H1 (cell line): ENCODE measurements at regions not wholly inside any gene's neighbourhood (a gene's known extent, or its start where the extent isn't known, plus 50 kb on each side); places are given as distances from the start of the nearest gene placed in this dataset.

ENCODE experiments used
- CTCF ChIA-PET: fragments of 300-600 bp; sonication (Branson Sonifier 250); formaldehyde crosslinking; loops from one replicate; lab custom pipeline; 2021; ENCODE audit not compliant: partially characterized antibody; lab: Charles Lee
- POLR2A ChIA-PET: fragments of 300-600 bp; sonication (Branson Sonifier 250); formaldehyde crosslinking; loops from one replicate; lab custom pipeline; 2021; ENCODE audit warnings: inconsistent platforms; ENCODE audit not compliant: partially characterized antibody; lab: Charles Lee
- DNase-seq, 2 experiments: peaks; one replicate each; pipeline versions ENCODE4 v3.0.0 to v3.0.0-alpha.2; 2010 to 2022; ENCODE audit warnings: low spot score in 2 of 2, low read depth in 1 of 2, mixed read lengths in 1 of 2
- FAIRE-seq: peaks from 2 replicates; lab custom pipeline; 2011; peaks lifted over from hg19 to GRCh38; lab: Jason Lieb, UNC
- H2AFZ ChIP-seq: 2 replicates; pipeline ENCODE4 v1.8.1; 2012; ENCODE audit warnings: low read length, inconsistent platforms
- H2AK5ac ChIP-seq: 2 replicates; pipeline ENCODE4 v1.6.1; 2013; ENCODE audit warnings: low read depth, low read length
- H2BK120ac ChIP-seq: replicated peaks from 2 replicates; pipeline ENCODE3; 2013; ENCODE audit warnings: low read depth, low read length, inconsistent platforms
- H2BK12ac ChIP-seq: 2 replicates; pipeline ENCODE4 v1.6.1; 2013; ENCODE audit warnings: low read depth, low read length
- H2BK15ac ChIP-seq: 2 replicates; pipeline ENCODE4 v1.6.1; 2013; ENCODE audit warnings: low read length
- H2BK20ac ChIP-seq: 2 replicates; pipeline ENCODE4 v1.6.1; 2013; ENCODE audit warnings: low read length
- H2BK5ac ChIP-seq: 2 replicates; pipeline ENCODE4 v1.6.1; 2013; ENCODE audit warnings: low read depth, low read length
- H3K14ac ChIP-seq: 2 replicates; pipeline ENCODE4 v1.6.1; 2013; ENCODE audit warnings: inconsistent platforms; ENCODE audit not compliant: insufficient read length
- H3K18ac ChIP-seq: 2 replicates; pipeline ENCODE4 v1.6.1; 2013; ENCODE audit warnings: low read length; ENCODE audit errors: extremely low read depth
- H3K23ac ChIP-seq: 2 replicates; pipeline ENCODE4 v1.6.1; 2013; ENCODE audit warnings: inconsistent platforms; ENCODE audit not compliant: insufficient read length
- H3K23me2 ChIP-seq: 2 replicates; pipeline ENCODE4 v1.6.1; 2013; ENCODE audit warnings: low read depth, low read length
- H3K27ac ChIP-seq: 2 replicates; pipeline ENCODE4 v1.6.1; 2011; ENCODE audit warnings: low read depth, low read length, inconsistent platforms
- H3K27me3 ChIP-seq, 4 experiments: replicated peaks in 1 of 4; 1 replicate in 1 of 4; 2 replicates in 3 of 4; pipeline versions ENCODE4 v1.6.1 to v1.8.1; 2011 to 2013; ENCODE audit warnings: low read length in 3 of 4, mild to moderate bottlenecking in 3 of 4, inconsistent platforms in 2 of 4, mixed read lengths in 2 of 4, moderate library complexity in 1 of 4; ENCODE audit not compliant: control insufficient read depth in 3 of 4, insufficient read depth in 3 of 4; ENCODE audit errors: extremely low read depth in 1 of 4
- H3K36me3 ChIP-seq, 4 experiments: 2 replicates each; pipeline versions ENCODE4 v1.6.1 to v1.8.1; 2011 to 2013; ENCODE audit warnings: mild to moderate bottlenecking in 4 of 4, low read length in 3 of 4, moderate library complexity in 2 of 4, control low read depth in 1 of 4, inconsistent platforms in 1 of 4; ENCODE audit not compliant: insufficient read depth in 4 of 4, control insufficient read depth in 2 of 4
- H3K4ac ChIP-seq: replicated peaks from 2 replicates; pipeline ENCODE3; 2013; ENCODE audit warnings: low read length, low read depth, mixed read lengths, inconsistent platforms; ENCODE audit not compliant: insufficient read length
- H3K4me1 ChIP-seq, 4 experiments: replicated peaks in 1 of 4; 1 replicate in 1 of 4; 2 replicates in 3 of 4; pipeline versions ENCODE4 v1.6.1 to v1.8.1; 2011 to 2013; ENCODE audit warnings: low read length in 3 of 4, inconsistent platforms in 2 of 4, mixed read lengths in 1 of 4; ENCODE audit not compliant: insufficient read depth in 4 of 4, control insufficient read depth in 3 of 4
- H3K4me2 ChIP-seq, 2 experiments: 2 replicates each; pipeline versions ENCODE4 v1.6.1 to v1.8.1; 2011 to 2013; ENCODE audit warnings: low read depth in 2 of 2, low read length in 2 of 2, control low read depth in 1 of 2, inconsistent platforms in 1 of 2, mild to moderate bottlenecking in 1 of 2; ENCODE audit not compliant: insufficient read depth in 1 of 2
- H3K4me3 ChIP-seq, 4 experiments: fragments of 200-600, 300-600 bp in 1 of 4; sonication (generic), shearing (Covaris generic), sonication (Bioruptor Twin) in 1 of 4; 2 replicates each; pipeline versions ENCODE4 v1.5.1 to v1.8.1; 2011 to 2016; ENCODE audit warnings: low read length in 4 of 4, low read depth in 3 of 4, control low read depth in 2 of 4, inconsistent platforms in 2 of 4, mild to moderate bottlenecking in 2 of 4, mixed read lengths in 1 of 4, moderate library complexity in 1 of 4; ENCODE audit not compliant: insufficient read depth in 2 of 4; ENCODE audit errors: extremely low read depth in 1 of 4
- H3K56ac ChIP-seq: replicated peaks from 2 replicates; pipeline ENCODE3; 2013; ENCODE audit warnings: low read depth, mild to moderate bottlenecking, mixed read lengths, low read length, inconsistent platforms; ENCODE audit not compliant: insufficient read length
- H3K79me1 ChIP-seq: 2 replicates; pipeline ENCODE4 v1.6.1; 2013; ENCODE audit warnings: low read depth, low read length, control low read depth
- H3K79me2 ChIP-seq, 2 experiments: 2 replicates each; pipeline versions ENCODE4 v1.6.1 to v1.8.1; 2012 to 2013; ENCODE audit warnings: low read length in 2 of 2, mild to moderate bottlenecking in 2 of 2, inconsistent platforms in 1 of 2; ENCODE audit not compliant: insufficient read depth in 2 of 2, control insufficient read depth in 1 of 2
- H3K9ac ChIP-seq, 4 experiments: replicated peaks in 1 of 4; 1 replicate in 1 of 4; 2 replicates in 3 of 4; pipeline versions ENCODE4 v1.6.1 to v1.8.1; 2011 to 2013; ENCODE audit warnings: low read depth in 3 of 4, low read length in 3 of 4, control low read depth in 2 of 4, mild to moderate bottlenecking in 2 of 4, moderate library complexity in 2 of 4, inconsistent platforms in 1 of 4; ENCODE audit errors: extremely low read depth in 1 of 4
- H3K9me3 ChIP-seq, 2 experiments: 2 replicates each; pipeline versions ENCODE4 v1.6.1 to v1.8.1; 2012 to 2013; ENCODE audit warnings: mild to moderate bottlenecking in 2 of 2, moderate library complexity in 2 of 2, control low read depth in 1 of 2, inconsistent platforms in 1 of 2, low read depth in 1 of 2, low read length in 1 of 2, mixed read lengths in 1 of 2; ENCODE audit not compliant: insufficient read depth in 2 of 2
- H4K20me1 ChIP-seq, 2 experiments: replicated peaks in 1 of 2; 2 replicates each; pipeline versions ENCODE3 to v1.8.1; 2011 to 2013; ENCODE audit warnings: inconsistent platforms in 2 of 2, low read length in 2 of 2, mild to moderate bottlenecking in 1 of 2; ENCODE audit not compliant: insufficient read depth in 2 of 2, control insufficient read depth in 1 of 2
- H4K5ac ChIP-seq: 2 replicates; pipeline ENCODE4 v1.6.1; 2013; ENCODE audit warnings: low read length, low read depth, mixed read lengths, inconsistent platforms; ENCODE audit not compliant: insufficient read length
- H4K8ac ChIP-seq: 2 replicates; pipeline ENCODE4 v1.8.0; 2013; ENCODE audit warnings: mild to moderate bottlenecking, moderate library complexity, low read length, inconsistent platforms; ENCODE audit not compliant: insufficient read depth; ENCODE audit errors: extremely low read depth
- H4K91ac ChIP-seq: replicated peaks from 2 replicates; pipeline ENCODE3; 2013; ENCODE audit warnings: low read length, mixed read lengths, inconsistent platforms; ENCODE audit not compliant: insufficient read length
- HDAC2 ChIP-seq, 2 experiments: fragments of 300-600 bp in 1 of 2; sonication (generic) in 1 of 2; IDR thresholded peaks; 2 replicates each; pipeline ENCODE4 v1.6.1; 2011 to 2012; ENCODE audit warnings: low read depth in 2 of 2, low read length in 2 of 2, mild to moderate bottlenecking in 2 of 2, moderate library complexity in 2 of 2, borderline replicate concordance in 1 of 2, inconsistent platforms in 1 of 2
- NRF1 ChIP-seq: IDR thresholded peaks from 2 replicates; pipeline ENCODE4 v1.6.1; 2011; ENCODE audit warnings: mild to moderate bottlenecking, low read depth, low read length, improper control_type of control experiment
- POU5F1 ChIP-seq: IDR thresholded peaks from 2 replicates; pipeline ENCODE4 v1.6.1; 2011; ENCODE audit warnings: low read depth, mild to moderate bottlenecking, low read length, moderate library complexity
- TAF1 ChIP-seq: IDR thresholded peaks from 2 replicates; pipeline ENCODE4 v1.6.1; 2011; ENCODE audit warnings: mild to moderate bottlenecking, low read depth, low read length
- WGBS, 2 experiments: shearing (Covaris generic) in 1 of 2; methylation state at CpG; one replicate each; pipeline versions ENCODE4 v1.1.6 to v1.1.7; 2013 to 2015; ENCODE audit warnings: low lambda C conversion rate in 2 of 2, mixed read lengths in 2 of 2, inconsistent platforms in 1 of 2, low coverage in 1 of 2, missing lambda C conversion rate in 1 of 2; ENCODE audit not compliant: insufficient replicate concordance in 2 of 2, insufficient coverage in 1 of 2, insufficient read length in 1 of 2; ENCODE audit errors: extremely low coverage in 1 of 2, missing lambda C conversion rate in 1 of 2; 5-methylcytosine and 5-hydroxymethylcytosine counted together

DNA sequence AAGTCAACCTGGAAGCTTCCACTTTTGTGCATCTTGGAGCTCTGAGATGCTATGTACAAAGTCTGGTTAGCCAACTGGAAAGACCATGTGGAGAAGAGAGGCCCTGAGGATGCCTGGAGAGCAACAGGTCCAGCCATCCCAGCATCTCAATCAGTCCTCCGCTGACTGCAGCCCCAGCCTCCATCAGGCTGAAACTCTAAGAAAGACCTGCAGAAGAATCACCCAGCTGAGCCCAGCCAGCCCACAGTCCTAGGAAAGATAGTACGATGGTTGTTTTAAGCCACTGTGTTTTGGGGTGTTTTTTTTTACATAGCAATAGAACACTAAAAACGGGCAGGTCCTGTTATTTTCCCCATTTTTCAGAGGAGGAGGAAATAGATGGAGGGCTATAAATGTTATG is 84.0 kb downstream of the NCR2 start:
- Histone ChIP-seq H4K20me1 (peaks cover 4 to 6% of the 10 kb centered on the region in 2 experiments), H3K4me2 (no peak overlapping the region), H3K9me3 (peaks cover 0 to 5% of the 10 kb centered on the region in 2 experiments; a peak in 2 of 4 replicates), H3K27me3 (peaks cover 38 to 69% (median 65%) of the 10 kb centered on the region in 4 experiments), H4K5ac (no peak overlapping the region), H2BK20ac (no peak overlapping the region), H3K36me3 (no peaks in the 10 kb centered on the region), H2BK120ac (no peak overlapping the region), H2BK12ac (no peak overlapping the region), H3K18ac (no peak overlapping the region), H2AFZ (no peak overlapping the region), H3K79me2 (no peaks in the 10 kb centered on the region), H2BK5ac (no peak overlapping the region), H3K9ac (no peak overlapping the region), H3K27ac (no peak overlapping the region), H2AK5ac (no peak overlapping the region), H3K56ac (no peak overlapping the region), H4K8ac (no peak overlapping the region), H3K4me1 (peaks cover 0 to 10% (median 3%) of the 10 kb centered on the region in 4 experiments; a peak in 4 of 7 replicates), H3K4me3 (no peak overlapping the region), H3K4ac (no peak overlapping the region), H2BK15ac (no peak overlapping the region), H4K91ac (no peak overlapping the region), H3K79me1 (no peaks in the 10 kb centered on the region), H3K23ac (no peak overlapping the region), H3K14ac (no peak overlapping the region), H3K23me2 (no peaks in the 10 kb centered on the region)
- no peak for FAIRE-seq
- POLR2A ChIA-PET = no interaction called here
- WGBS, 2 experiments = 83% methylated on average over 3 of the region's 3 CpGs; no CpG with 5 or more reads in 1 of the 2 experiments
- no peak for DNase-seq
- CTCF ChIA-PET = interaction anchor here (0.7 to 18.6 kb wide), 8 partner anchors 19 to 264 kb away, joined by 3 to 361 read pairs (median 4); no protein-coding TSS in a partner anchor
- no peak for TF ChIP-seq HDAC2 (IDR thresholded peaks at IDR 0.05; ENCODE audit: borderline replicate concordance in 1 of 2, low read depth in 2 of 2, low read length in 2 of 2)
- no peak for TF ChIP-seq TAF1
- TF ChIP-seq POU5F1 = no peak
- TF ChIP-seq NRF1 = no peak
